Type B pancreatic cell (in vitro differentiated cells): ENCODE measurements at regions not wholly inside any gene's neighbourhood (a gene's known extent, or its start where the extent isn't known, plus 50 kb on each side); places are given as distances from the start of the nearest gene placed in this dataset.

Experiments used
- DNase-seq: peaks from one replicate; pipeline ENCODE4 v3.0.0; 2021; ENCODE audit warnings: mixed read lengths; ENCODE audit not compliant: unreplicated experiment; ENCODE audit errors: extremely low spot score
- H3K27ac Mint-ChIP-seq: 2 replicates; pipeline ENCODE4 v1.8.0; 2021; ENCODE audit warnings: mild to moderate bottlenecking, mixed read lengths
- H3K27me3 Mint-ChIP-seq: 2 replicates; pipeline ENCODE4 v1.8.0; 2021; ENCODE audit warnings: mixed read lengths
- H3K36me3 Mint-ChIP-seq: 2 replicates; pipeline ENCODE4 v1.8.0; 2021; ENCODE audit warnings: mixed read lengths
- H3K4me1 Mint-ChIP-seq: one replicate; pipeline ENCODE4 v1.8.0; 2021; ENCODE audit warnings: mixed read lengths; ENCODE audit not compliant: unreplicated experiment
- H3K4me3 Mint-ChIP-seq: 2 replicates; pipeline ENCODE4 v1.8.0; 2021; ENCODE audit warnings: mild to moderate bottlenecking, mixed read lengths
- H3K9me3 Mint-ChIP-seq: 2 replicates; pipeline ENCODE4 v1.8.0; 2021; ENCODE audit warnings: mixed read lengths
- CTCF ChIP-seq: fragments of 200-600 bp; sonication (generic); conservative IDR thresholded peaks from 2 replicates; pipeline ENCODE4 v1.5.0; 2021; ENCODE audit warnings: antibody characterized with exemption, mild to moderate bottlenecking

- H3K9me3 Mint-ChIP-seq: peaks cover 6% of the 10 kb centered on the region
- DNase-seq: no peak
- H3K36me3 Mint-ChIP-seq: no peaks in the 10 kb centered on the region
- H3K27me3 Mint-ChIP-seq: no peaks in the 10 kb centered on the region
- TF ChIP-seq CTCF: no peak
- H3K27ac Mint-ChIP-seq: no peak overlapping the region
- H3K4me1 Mint-ChIP-seq: no peaks in the 10 kb centered on the region
- no peak overlapping the region for H3K4me3 Mint-ChIP-seq
Observed at GRCh38 chr7:40923626-40924025, 779.3 kb downstream of the INHBA start.

GRCh38 chr7:40922316-40922670 is 780.6 kb downstream of the INHBA start:
- Mint-ChIP-seq H3K4me1 (no peaks in the 10 kb centered on the region), H3K9me3 (peaks cover 6% of the 10 kb centered on the region), H3K4me3 (no peak overlapping the region), H3K27ac (no peak overlapping the region), H3K27me3 (no peaks in the 10 kb centered on the region), H3K36me3 (no peaks in the 10 kb centered on the region)
- no peak for DNase-seq
- TF ChIP-seq CTCF: no peak

GRCh38 chr7:40921589-40922315 is 781.1 kb downstream of the INHBA start:
- no peak overlapping the region for H3K4me3 Mint-ChIP-seq
- TF ChIP-seq CTCF: no peak
- peaks cover 6% of the 10 kb centered on the region for H3K9me3 Mint-ChIP-seq
- no peaks in the 10 kb centered on the region for H3K27me3 Mint-ChIP-seq
- no peaks in the 10 kb centered on the region for H3K4me1 Mint-ChIP-seq
- H3K36me3 Mint-ChIP-seq: no peaks in the 10 kb centered on the region
- no peak overlapping the region for H3K27ac Mint-ChIP-seq
- DNase-seq: no peak

- Mint-ChIP-seq H3K27me3 (no peaks in the 10 kb centered on the region), H3K4me1 (no peaks in the 10 kb centered on the region), H3K27ac (no peak overlapping the region), H3K9me3 (peaks cover 9% of the 10 kb centered on the region), H3K4me3 (no peak overlapping the region), H3K36me3 (no peaks in the 10 kb centered on the region)
- DNase-seq: no peak
- no peak for TF ChIP-seq CTCF
Observed at GRCh38 chr7:40918701-40919271, 784.0 kb downstream of the SUGCT start.

DNA sequence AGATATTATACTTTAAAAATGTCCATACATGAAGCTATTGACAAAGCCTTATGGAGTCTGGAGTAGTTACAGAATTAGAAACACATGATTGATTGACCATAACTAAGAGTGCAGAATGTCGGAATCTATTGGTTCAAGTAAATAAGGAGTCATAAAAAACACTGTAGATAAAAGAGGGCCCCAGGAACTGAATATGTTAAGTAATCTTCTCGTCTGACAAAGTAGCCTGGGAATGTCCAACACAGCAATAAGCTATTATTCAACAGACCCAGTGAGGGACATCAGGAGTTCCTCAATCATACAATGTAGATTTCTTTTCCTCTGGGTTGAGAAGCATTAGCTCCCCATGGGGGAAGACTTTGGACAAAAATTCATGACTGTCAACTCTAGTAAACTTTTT is 782.0 kb downstream of the SUGCT start:
- H3K4me3 Mint-ChIP-seq: no peak overlapping the region
- H3K27ac Mint-ChIP-seq: no peak overlapping the region
- DNase-seq: no peak
- H3K4me1 Mint-ChIP-seq: no peaks in the 10 kb centered on the region
- H3K27me3 Mint-ChIP-seq: no peaks in the 10 kb centered on the region
- no peak for TF ChIP-seq CTCF
- no peaks in the 10 kb centered on the region for H3K36me3 Mint-ChIP-seq
- peaks cover 4% of the 10 kb centered on the region for H3K9me3 Mint-ChIP-seq
